Nephron progenitor cell (in vitro differentiated cells): ENCODE measurements at regions not wholly inside any gene's neighbourhood (a gene's known extent, or its start where the extent isn't known, plus 50 kb on each side); places are given as distances from the start of the nearest gene placed in this dataset.
"Not testable (repeated sequence)": the region's sequence is repeated elsewhere in the genome, so short reads cannot be mapped to it uniquely, and the experiment has no call there.

Experiments
- DNase-seq: peaks from one replicate; pipeline ENCODE4 v3.0.0; 2021
- H3K27ac Mint-ChIP-seq: 2 replicates; pipeline ENCODE4 v1.8.0; 2021; ENCODE audit warnings: mild to moderate bottlenecking, moderate library complexity, mixed read lengths
- H3K27me3 Mint-ChIP-seq: 2 replicates; pipeline ENCODE4 v1.8.0; 2021; ENCODE audit warnings: mild to moderate bottlenecking, low read depth, mixed read lengths; ENCODE audit not compliant: poor library complexity
- H3K36me3 Mint-ChIP-seq: 2 replicates; pipeline ENCODE4 v1.8.0; 2021; ENCODE audit warnings: low read depth, mixed read lengths
- H3K4me1 Mint-ChIP-seq: 2 replicates; pipeline ENCODE4 v1.8.0; 2021; ENCODE audit warnings: mixed read lengths
- H3K4me3 Mint-ChIP-seq: 2 replicates; pipeline ENCODE4 v1.8.0; 2021; ENCODE audit warnings: mild to moderate bottlenecking, moderate library complexity, mixed read lengths
- H3K9me3 Mint-ChIP-seq: 2 replicates; pipeline ENCODE4 v1.8.0; 2021; ENCODE audit warnings: mild to moderate bottlenecking, moderate library complexity, mixed read lengths
- TF ChIP-seq, protein P1 (sequence below): fragments of 200-600 bp; sonication (generic); IDR thresholded peaks from 2 replicates; pipeline ENCODE4 v1.5.0; 2021; ENCODE audit warnings: antibody characterized with exemption

GRCh38 chr3:74844428-74844827 is 230.0 kb upstream of the CNTN3 start:
- Mint-ChIP-seq H3K4me3 (no peak overlapping the region), H3K27me3 (no peaks in the 10 kb centered on the region), H3K36me3 (no peaks in the 10 kb centered on the region), H3K9me3 (no peaks in the 10 kb centered on the region), H3K4me1 (no peaks in the 10 kb centered on the region), H3K27ac (no peak overlapping the region)
- TF ChIP-seq, protein P1, sequence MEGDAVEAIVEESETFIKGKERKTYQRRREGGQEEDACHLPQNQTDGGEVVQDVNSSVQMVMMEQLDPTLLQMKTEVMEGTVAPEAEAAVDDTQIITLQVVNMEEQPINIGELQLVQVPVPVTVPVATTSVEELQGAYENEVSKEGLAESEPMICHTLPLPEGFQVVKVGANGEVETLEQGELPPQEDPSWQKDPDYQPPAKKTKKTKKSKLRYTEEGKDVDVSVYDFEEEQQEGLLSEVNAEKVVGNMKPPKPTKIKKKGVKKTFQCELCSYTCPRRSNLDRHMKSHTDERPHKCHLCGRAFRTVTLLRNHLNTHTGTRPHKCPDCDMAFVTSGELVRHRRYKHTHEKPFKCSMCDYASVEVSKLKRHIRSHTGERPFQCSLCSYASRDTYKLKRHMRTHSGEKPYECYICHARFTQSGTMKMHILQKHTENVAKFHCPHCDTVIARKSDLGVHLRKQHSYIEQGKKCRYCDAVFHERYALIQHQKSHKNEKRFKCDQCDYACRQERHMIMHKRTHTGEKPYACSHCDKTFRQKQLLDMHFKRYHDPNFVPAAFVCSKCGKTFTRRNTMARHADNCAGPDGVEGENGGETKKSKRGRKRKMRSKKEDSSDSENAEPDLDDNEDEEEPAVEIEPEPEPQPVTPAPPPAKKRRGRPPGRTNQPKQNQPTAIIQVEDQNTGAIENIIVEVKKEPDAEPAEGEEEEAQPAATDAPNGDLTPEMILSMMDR: no peak
- no peak for DNase-seq

- TF ChIP-seq, protein P1: no peak
- H3K36me3 Mint-ChIP-seq: no peaks in the 10 kb centered on the region
- H3K27me3 Mint-ChIP-seq: no peaks in the 10 kb centered on the region
- DNase-seq: no peak
- no peak overlapping the region for H3K27ac Mint-ChIP-seq
- H3K4me1 Mint-ChIP-seq: no peaks in the 10 kb centered on the region
- H3K9me3 Mint-ChIP-seq: no peaks in the 10 kb centered on the region
- H3K4me3 Mint-ChIP-seq: no peak overlapping the region
These were observed 228.2 kb upstream of the CNTN3 start for GRCh38 chr3:74842649-74843048.

- Mint-ChIP-seq H3K27me3 (no peaks in the 10 kb centered on the region), H3K4me1 (no peaks in the 10 kb centered on the region)
These were observed 227.7 kb upstream of the CNTN3 start for GRCh38 chr3:74842141-74842540.

GRCh38 chr3:74839566-74839965 is 225.1 kb upstream of the CNTN3 start:
- DNase-seq: no peak
- no peaks in the 10 kb centered on the region for H3K27me3 Mint-ChIP-seq
- H3K36me3 Mint-ChIP-seq: no peaks in the 10 kb centered on the region
- no peak overlapping the region for H3K4me3 Mint-ChIP-seq
- no peaks in the 10 kb centered on the region for H3K4me1 Mint-ChIP-seq
- TF ChIP-seq, protein P1: no peak
- H3K27ac Mint-ChIP-seq: no peak overlapping the region
- H3K9me3 Mint-ChIP-seq: no peaks in the 10 kb centered on the region

More at GRCh38 chr3:74842141-74842540, 227.7 kb upstream of the CNTN3 start:
- DNase-seq: no peak
- Mint-ChIP-seq H3K4me3 (no peak overlapping the region), H3K27ac (no peak overlapping the region), H3K9me3 (no peaks in the 10 kb centered on the region), H3K36me3 (no peaks in the 10 kb centered on the region)
- TF ChIP-seq, protein P1: no peak

DNA sequence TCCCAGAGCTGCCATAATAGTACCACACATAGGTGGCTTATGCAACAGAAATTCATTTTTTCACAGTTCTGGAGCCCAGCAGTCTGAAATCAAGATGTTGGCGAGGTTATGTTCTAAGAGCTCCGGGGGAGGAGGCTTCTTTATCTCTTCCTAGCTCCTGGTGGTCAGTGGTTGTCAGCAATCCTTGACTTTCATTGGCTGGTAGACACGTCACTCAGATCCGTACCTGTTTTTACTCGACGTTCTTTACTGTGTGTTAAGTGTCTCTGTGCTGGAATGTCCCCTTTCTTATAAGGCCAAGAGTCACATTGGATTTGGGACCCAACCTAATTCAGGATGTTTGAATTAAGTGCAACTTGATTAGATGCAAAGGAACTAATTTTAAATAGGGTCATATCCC is 218.5 kb upstream of the CNTN3 start:
- TF ChIP-seq, protein P1: no peak
- H3K4me3 Mint-ChIP-seq: no peak overlapping the region
- no peak for DNase-seq
- H3K27me3 Mint-ChIP-seq: peaks cover 4% of the 10 kb centered on the region
- no peaks in the 10 kb centered on the region for H3K9me3 Mint-ChIP-seq
- no peaks in the 10 kb centered on the region for H3K36me3 Mint-ChIP-seq
- H3K4me1 Mint-ChIP-seq: no peaks in the 10 kb centered on the region
- no peak overlapping the region for H3K27ac Mint-ChIP-seq

- not testable (repeated sequence) for H3K27me3 Mint-ChIP-seq, H3K27ac Mint-ChIP-seq, H3K4me3 Mint-ChIP-seq, DNase-seq, H3K9me3 Mint-ChIP-seq, H3K4me1 Mint-ChIP-seq, H3K36me3 Mint-ChIP-seq
These were observed 216.4 kb upstream of the CNTN3 start for GRCh38 chr3:74830845-74831244.

DNA sequence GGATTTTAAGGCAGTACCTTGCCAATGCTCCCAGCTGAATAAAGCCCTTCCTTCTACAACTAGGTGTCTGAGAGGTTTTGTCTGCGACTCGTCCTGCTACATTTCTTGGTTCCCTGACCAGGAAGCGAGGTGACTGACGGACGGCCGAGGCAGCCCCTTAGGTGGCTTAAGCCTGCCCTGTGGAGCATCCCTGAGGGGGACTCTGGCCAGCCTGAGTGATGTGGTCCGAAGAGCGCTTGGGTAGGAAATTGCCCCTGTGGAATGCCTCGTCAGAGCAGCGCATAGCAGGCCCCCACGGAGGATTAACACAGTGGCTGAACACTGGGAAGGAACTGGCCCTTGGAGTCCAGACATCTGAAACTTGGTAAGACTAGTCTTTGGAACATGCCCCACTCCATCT is 210.9 kb upstream of the CNTN3 start:
- not testable (repeated sequence) for H3K27me3 Mint-ChIP-seq, H3K9me3 Mint-ChIP-seq, H3K27ac Mint-ChIP-seq, H3K36me3 Mint-ChIP-seq, H3K4me3 Mint-ChIP-seq, H3K4me1 Mint-ChIP-seq, DNase-seq
